IMR-90 (cell line): ENCODE measurements at regions not wholly inside any gene's neighbourhood (a gene's known extent, or its start where the extent isn't known, plus 50 kb on each side); places are given as distances from the start of the nearest gene placed in this dataset.

ENCODE experiments used
- ATAC-seq: fragments of 200-7000 bp; cut with Tn5 transposase; 2 replicates; pipeline ENCODE4 v1.9.1; 2020; ENCODE audit warnings: low read depth, mild to moderate bottlenecking, moderate library complexity
- BruUV-seq: library from RNA; stranded (reverse); fragments of 400-500 nt; replicated peaks from 2 replicates; lab custom pipeline; 2021; lab: Mats Ljungman, UMichigan
- CTCF ChIA-PET: fragments of 300-600 bp; formaldehyde crosslinking; extraction: SDS; loops from one replicate; lab custom pipeline; 2021; ENCODE audit warnings: antibody characterized with exemption; lab: Yijun Ruan, JAX
- POLR2A ChIA-PET: fragments of 300-600 bp; sonication (Branson Sonifier 250); formaldehyde crosslinking; loops from one replicate; lab custom pipeline; 2022; ENCODE audit warnings: antibody characterized with exemption; ENCODE audit not compliant: unreplicated experiment; lab: Charles Lee
- DNase-seq: peaks from one replicate; pipeline ENCODE4 v3.0.0; 2013
- H2AFZ ChIP-seq: replicated peaks from 2 replicates; pipeline ENCODE3; 2013; ENCODE audit warnings: low read length, mild to moderate bottlenecking; ENCODE audit not compliant: poor library complexity
- H2AK5ac ChIP-seq: 2 replicates; pipeline ENCODE4 v1.6.1; 2013; ENCODE audit warnings: low read depth, low read length, inconsistent platforms
- H2AK9ac ChIP-seq: replicated peaks from 2 replicates; pipeline ENCODE3; 2013; ENCODE audit warnings: mild to moderate bottlenecking, low read depth, low read length, moderate library complexity; ENCODE audit not compliant: poor library complexity
- H2BK120ac ChIP-seq: 2 replicates; pipeline ENCODE4 v1.6.1; 2013; ENCODE audit warnings: low read depth, low read length, inconsistent platforms
- H2BK15ac ChIP-seq: 3 replicates; pipeline ENCODE4 v1.6.1; 2013; ENCODE audit warnings: low read depth, low read length, inconsistent platforms
- H2BK20ac ChIP-seq: 2 replicates; pipeline ENCODE4 v1.6.1; 2013; ENCODE audit warnings: low read depth, mild to moderate bottlenecking, inconsistent platforms, low read length, moderate library complexity
- H2BK5ac ChIP-seq: 2 replicates; pipeline ENCODE4 v1.6.1; 2013; ENCODE audit warnings: mild to moderate bottlenecking, low read depth, low read length, inconsistent platforms; ENCODE audit not compliant: poor library complexity, severe bottlenecking
- H3K14ac ChIP-seq: replicated peaks from 2 replicates; pipeline ENCODE4 v1.6.1; 2013; ENCODE audit warnings: low read depth, low read length, inconsistent platforms
- H3K18ac ChIP-seq: 2 replicates; pipeline ENCODE4 v1.6.1; 2013; ENCODE audit warnings: low read depth, low read length, control low read depth
- H3K23ac ChIP-seq: 2 replicates; pipeline ENCODE4 v1.6.1; 2013; ENCODE audit warnings: low read depth, low read length, inconsistent platforms
- H3K27ac ChIP-seq: 2 replicates; pipeline ENCODE4 v1.5.1; 2013; ENCODE audit warnings: mild to moderate bottlenecking, control low read depth, low read length; ENCODE audit not compliant: insufficient read depth
- H3K27me3 ChIP-seq: 2 replicates; pipeline ENCODE4 v1.6.1; 2013; ENCODE audit warnings: low read length; ENCODE audit not compliant: control insufficient read depth, insufficient read depth
- H3K36me3 ChIP-seq: 2 replicates; pipeline ENCODE4 v1.6.1; 2013; ENCODE audit warnings: low read length, mixed read lengths; ENCODE audit not compliant: control insufficient read depth, insufficient read depth
- H3K4ac ChIP-seq: 2 replicates; pipeline ENCODE4 v1.6.1; 2013; ENCODE audit warnings: low read depth, low read length, inconsistent platforms
- H3K4me1 ChIP-seq: 2 replicates; pipeline ENCODE4 v1.6.1; 2013; ENCODE audit warnings: low read length, mixed read lengths; ENCODE audit not compliant: control insufficient read depth, insufficient read depth
- H3K4me2 ChIP-seq: 2 replicates; pipeline ENCODE4 v1.6.1; 2013; ENCODE audit warnings: low read depth, mild to moderate bottlenecking, control low read depth, low read length, moderate library complexity
- H3K4me3 ChIP-seq: 2 replicates; pipeline ENCODE4 v1.5.1; 2013; ENCODE audit warnings: low read depth, mild to moderate bottlenecking, control low read depth, low read length, moderate library complexity; ENCODE audit not compliant: insufficient read depth
- H3K56ac ChIP-seq: 2 replicates; pipeline ENCODE4 v1.6.1; 2013; ENCODE audit warnings: low read length, inconsistent platforms; ENCODE audit not compliant: insufficient read depth; ENCODE audit errors: extremely low read depth
- H3K79me1 ChIP-seq, 2 experiments: 2 replicates each; pipeline ENCODE4 v1.6.1; 2013; ENCODE audit warnings: low read length in 2 of 2, inconsistent platforms in 1 of 2, low read depth in 1 of 2
- H3K9ac ChIP-seq: 2 replicates; pipeline ENCODE4 v1.6.1; 2013; ENCODE audit warnings: low read depth, low read length, control low read depth
- H3K9me1 ChIP-seq: 2 replicates; pipeline ENCODE4 v1.6.1; 2013; ENCODE audit warnings: low read length, inconsistent platforms; ENCODE audit not compliant: insufficient read depth
- H3K9me3 ChIP-seq: 2 replicates; pipeline ENCODE4 v1.6.1; 2013; ENCODE audit warnings: low read length; ENCODE audit not compliant: control insufficient read depth, insufficient read depth
- H4K20me1 ChIP-seq: 2 replicates; pipeline ENCODE4 v1.6.1; 2013; ENCODE audit warnings: low read length, inconsistent platforms; ENCODE audit not compliant: insufficient read depth
- H4K5ac ChIP-seq: 2 replicates; pipeline ENCODE4 v1.6.1; 2013; ENCODE audit warnings: mild to moderate bottlenecking, low read depth, low read length, control low read depth
- H4K8ac ChIP-seq, 2 experiments: 2 replicates each; pipeline ENCODE4 v1.6.1; 2013; ENCODE audit warnings: low read depth in 2 of 2, low read length in 2 of 2, control low read depth in 1 of 2, inconsistent platforms in 1 of 2
- H4K91ac ChIP-seq: 2 replicates; pipeline ENCODE4 v1.6.1; 2013; ENCODE audit warnings: low read depth, low read length, inconsistent platforms; ENCODE audit not compliant: insufficient read depth
- CEBPB ChIP-seq: IDR thresholded peaks from 2 replicates; pipeline ENCODE4 v1.6.1; 2012; ENCODE audit warnings: low read depth, low read length, improper control_type of control experiment
- CHD1 ChIP-seq: IDR thresholded peaks from 2 replicates; pipeline ENCODE4 v1.6.1; 2012; ENCODE audit warnings: low read depth, low read length, improper control_type of control experiment
- FOS ChIP-seq: fragments of 150-350 bp; IDR thresholded peaks from 2 replicates; pipeline ENCODE4 v1.6.1; 2016; ENCODE audit warnings: low read depth, low read length
- MAFK ChIP-seq: IDR thresholded peaks from 2 replicates; pipeline ENCODE4 v1.6.1; 2012; ENCODE audit warnings: low read depth, low read length, improper control_type of control experiment
- MAZ ChIP-seq: IDR thresholded peaks from 2 replicates; pipeline ENCODE4 v1.6.1; 2012; ENCODE audit warnings: low read depth, mild to moderate bottlenecking, low read length, improper control_type of control experiment, moderate library complexity, borderline replicate concordance
- MXI1 ChIP-seq: IDR thresholded peaks from 2 replicates; pipeline ENCODE4 v1.6.1; 2012; ENCODE audit warnings: low read depth, mild to moderate bottlenecking, low read length, moderate library complexity, borderline replicate concordance
- NFE2L2 ChIP-seq: fragments of 150-350 bp; IDR thresholded peaks from 2 replicates; pipeline ENCODE4 v1.6.1; 2016; ENCODE audit warnings: low read depth, mild to moderate bottlenecking, low read length
- POLR2A ChIP-seq: IDR thresholded peaks from 2 replicates; pipeline ENCODE4 v1.6.1; 2012; ENCODE audit warnings: mild to moderate bottlenecking, low read depth, low read length
- RAD21 ChIP-seq: IDR thresholded peaks from 2 replicates; pipeline ENCODE4 v1.6.1; 2012; ENCODE audit warnings: low read length, improper control_type of control experiment
- RCOR1 ChIP-seq: IDR thresholded peaks from 2 replicates; pipeline ENCODE4 v1.6.1; 2012; ENCODE audit warnings: mild to moderate bottlenecking, low read length, improper control_type of control experiment; ENCODE audit not compliant: insufficient replicate concordance
- RFX5 ChIP-seq: IDR thresholded peaks from 2 replicates; pipeline ENCODE4 v1.8.0; 2012; ENCODE audit warnings: low read depth, mild to moderate bottlenecking, low read length, moderate library complexity
- SMC3 ChIP-seq: fragments of 150-350 bp; IDR thresholded peaks from 2 replicates; pipeline ENCODE4 v1.6.1; 2016; ENCODE audit warnings: low read depth, mild to moderate bottlenecking, antibody characterized with exemption, low read length, moderate library complexity
- WGBS, 2 experiments: methylation state at CpG; one replicate each; pipeline versions ENCODE4 v1.1.5 to v1.1.7; 2013; ENCODE audit warnings: missing lambda C conversion rate in 2 of 2; ENCODE audit not compliant: insufficient read length in 1 of 2; ENCODE audit errors: extremely low coverage in 2 of 2; 5-methylcytosine and 5-hydroxymethylcytosine counted together
- dilution Hi-C: fragments of 300-500 bp; cut with HindIII; formaldehyde crosslinking; loops from one replicate; pipeline ENCODE4 v1.14.3; 2018; ENCODE audit warnings: low sequenced_read_pairs; ENCODE audit not compliant: unreplicated experiment
- in situ Hi-C: fragments of 300-500 bp; cut with MboI; formaldehyde crosslinking; loops from 3 replicates; pipeline ENCODE4 v1.14.3; 2019; ENCODE audit warnings: low sequenced_read_pairs, inconsistent platforms, mixed read lengths
- intact Hi-C: fragments of 100-400 bp; cut with micrococcal nuclease; formaldehyde crosslinking; loops from 2 replicates; pipeline ENCODE4 v1.10.0; 2022
- TF ChIP-seq, protein P1 (sequence below): conservative IDR thresholded peaks from 2 replicates; pipeline ENCODE4 v1.5.1; 2012; ENCODE audit warnings: mild to moderate bottlenecking, low read depth, low read length, improper control_type of control experiment
- TF ChIP-seq, protein P2 (sequence below): fragments of 150-350 bp; IDR thresholded peaks from 2 replicates; pipeline ENCODE4 v1.6.1; 2016; ENCODE audit warnings: low read depth, mild to moderate bottlenecking, low read length, moderate library complexity, borderline replicate concordance

DNA sequence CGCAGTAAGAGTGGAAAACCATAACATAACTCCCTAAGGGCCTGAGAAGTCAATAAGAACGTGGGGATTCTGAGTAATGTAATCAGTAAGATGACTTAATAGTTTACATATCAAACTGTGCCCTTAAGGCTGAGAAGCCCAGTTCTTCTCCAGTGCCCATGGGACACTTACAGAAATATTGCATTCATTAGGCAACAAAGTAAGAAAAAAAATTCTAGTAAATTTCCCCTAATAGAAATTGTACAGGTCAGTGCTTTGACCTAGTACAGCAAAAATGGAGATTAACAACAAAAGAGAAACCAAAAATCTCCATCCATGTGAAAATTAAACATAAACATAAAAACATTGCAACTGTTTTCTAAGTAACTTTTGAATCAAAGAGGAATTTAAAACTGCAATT lies 139.8 kb upstream of the HS6ST1 start:
- Histone ChIP-seq H3K4me2 (no peak overlapping the region), H3K4ac (no peak overlapping the region), H3K9ac (no peak overlapping the region), H3K36me3 (no peaks in the 10 kb centered on the region), H3K9me3 (peaks cover 5% of the 10 kb centered on the region; the same call in 1 of the 2 replicates), H4K5ac (no peak overlapping the region), H3K27me3 (peaks cover 13% of the 10 kb centered on the region), H3K27ac (no peak overlapping the region), H4K20me1 (no peaks in the 10 kb centered on the region), H3K79me1 (no peaks in the 10 kb centered on the region), H2BK20ac (no peak overlapping the region), H3K4me3 (no peak overlapping the region), H3K9me1 (peaks cover 3% of the 10 kb centered on the region; the same call in 1 of the 2 replicates), H3K14ac (0 out of 2 replicates have a peak overlapping the region, but pooled peaks have one; percentile 8), H2BK15ac (no peak overlapping the region), H3K18ac (no peak overlapping the region), H2AK9ac (no peak overlapping the region), H3K56ac (no peak overlapping the region), H2AK5ac (no peak overlapping the region), H3K4me1 (peaks cover 4% of the 10 kb centered on the region; the same call in 1 of the 2 replicates), H4K8ac (no peak overlapping the region), H3K23ac (no peak overlapping the region), H2AFZ (no peak overlapping the region), H2BK120ac (no peak overlapping the region), H2BK5ac (no peak overlapping the region), H4K91ac (no peak overlapping the region)
- no CpG with 5 or more reads among the region's 2 CpGs for WGBS, 2 experiments
- ATAC-seq (peak; percentile 92), DNase-seq (peak; percentile 48)
- BruUV-seq, result no TSS peak
- dilution Hi-C loops (no loop called here), intact Hi-C loops (no loop called here), in situ Hi-C loops (no loop called here)
- ChIA-PET CTCF (no interaction called here), POLR2A (no interaction called here)
- no peak for TF ChIP-seq MAZ
- TF ChIP-seq, protein P1, sequence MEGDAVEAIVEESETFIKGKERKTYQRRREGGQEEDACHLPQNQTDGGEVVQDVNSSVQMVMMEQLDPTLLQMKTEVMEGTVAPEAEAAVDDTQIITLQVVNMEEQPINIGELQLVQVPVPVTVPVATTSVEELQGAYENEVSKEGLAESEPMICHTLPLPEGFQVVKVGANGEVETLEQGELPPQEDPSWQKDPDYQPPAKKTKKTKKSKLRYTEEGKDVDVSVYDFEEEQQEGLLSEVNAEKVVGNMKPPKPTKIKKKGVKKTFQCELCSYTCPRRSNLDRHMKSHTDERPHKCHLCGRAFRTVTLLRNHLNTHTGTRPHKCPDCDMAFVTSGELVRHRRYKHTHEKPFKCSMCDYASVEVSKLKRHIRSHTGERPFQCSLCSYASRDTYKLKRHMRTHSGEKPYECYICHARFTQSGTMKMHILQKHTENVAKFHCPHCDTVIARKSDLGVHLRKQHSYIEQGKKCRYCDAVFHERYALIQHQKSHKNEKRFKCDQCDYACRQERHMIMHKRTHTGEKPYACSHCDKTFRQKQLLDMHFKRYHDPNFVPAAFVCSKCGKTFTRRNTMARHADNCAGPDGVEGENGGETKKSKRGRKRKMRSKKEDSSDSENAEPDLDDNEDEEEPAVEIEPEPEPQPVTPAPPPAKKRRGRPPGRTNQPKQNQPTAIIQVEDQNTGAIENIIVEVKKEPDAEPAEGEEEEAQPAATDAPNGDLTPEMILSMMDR, result no peak
- no peak for TF ChIP-seq RFX5
- no peak for TF ChIP-seq POLR2A
- no peak for TF ChIP-seq CEBPB
- no peak for TF ChIP-seq CHD1
- no peak for TF ChIP-seq FOS
- TF ChIP-seq, protein P2, sequence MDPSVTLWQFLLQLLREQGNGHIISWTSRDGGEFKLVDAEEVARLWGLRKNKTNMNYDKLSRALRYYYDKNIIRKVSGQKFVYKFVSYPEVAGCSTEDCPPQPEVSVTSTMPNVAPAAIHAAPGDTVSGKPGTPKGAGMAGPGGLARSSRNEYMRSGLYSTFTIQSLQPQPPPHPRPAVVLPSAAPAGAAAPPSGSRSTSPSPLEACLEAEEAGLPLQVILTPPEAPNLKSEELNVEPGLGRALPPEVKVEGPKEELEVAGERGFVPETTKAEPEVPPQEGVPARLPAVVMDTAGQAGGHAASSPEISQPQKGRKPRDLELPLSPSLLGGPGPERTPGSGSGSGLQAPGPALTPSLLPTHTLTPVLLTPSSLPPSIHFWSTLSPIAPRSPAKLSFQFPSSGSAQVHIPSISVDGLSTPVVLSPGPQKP, result no peak
- no peak for TF ChIP-seq SMC3
- no peak for TF ChIP-seq NFE2L2
- TF ChIP-seq RAD21, result no peak
- TF ChIP-seq RCOR1, result no peak
- no peak for TF ChIP-seq MAFK
- no peak for TF ChIP-seq MXI1
